ENCODE measurements at regions not wholly inside any gene's neighbourhood (a gene's known extent, or its start where the extent isn't known, plus 50 kb on each side); places are given as distances from the start of the nearest gene placed in this dataset.

- Histone ChIP-seq H3K4me2 (no peak overlapping the region), H3K9ac (no peak overlapping the region), H3K4me3 (no peak overlapping the region)
Measured at GRCh38 chr3:18295171-18295920, 129.8 kb downstream of the SATB1 start.

GRCh38 chr3:18290157-18290556 is 135.0 kb downstream of the SATB1 start:
- Histone ChIP-seq H3K4me3 (no peak overlapping the region), H4K20me1 (no peaks in the 10 kb centered on the region), H3K4me1 (no peaks in the 10 kb centered on the region), H3K9me3 (peaks cover 5% of the 10 kb centered on the region), H3K27me3 (no peaks in the 10 kb centered on the region), H3K4me2 (no peak overlapping the region), H3K27ac (no peak overlapping the region), H3K36me3 (no peaks in the 10 kb centered on the region), H3K9ac (no peak overlapping the region)
- no peak for TF ChIP-seq Cebpa-rat (IDR thresholded peaks at IDR 0.05)

More at GRCh38 chr3:18295171-18295920, 129.8 kb downstream of the SATB1 start:
- Histone ChIP-seq H3K27ac (peak overlapping the region; percentile 18; the same call in 1 of the 2 replicates), H3K4me1 (no peaks in the 10 kb centered on the region), H3K9me3 (peaks cover 32% of the 10 kb centered on the region), H4K20me1 (no peaks in the 10 kb centered on the region), H3K27me3 (no peaks in the 10 kb centered on the region), H3K36me3 (0 out of 2 replicates have a peak, but pooled peaks cover 6% of the 10 kb centered on the region)
- no peak for TF ChIP-seq Cebpa-rat (IDR thresholded peaks at IDR 0.05)

- H3K4me3 ChIP-seq = no peak overlapping the region
- no peaks in the 10 kb centered on the region for H4K20me1 ChIP-seq
- TF ChIP-seq Cebpa-rat (IDR thresholded peaks at IDR 0.05) = no peak
- no peaks in the 10 kb centered on the region for H3K27me3 ChIP-seq
- H3K4me2 ChIP-seq = no peak overlapping the region
- no peaks in the 10 kb centered on the region for H3K36me3 ChIP-seq
- H3K27ac ChIP-seq = no peak overlapping the region
- H3K4me1 ChIP-seq = no peaks in the 10 kb centered on the region
- no peak overlapping the region for H3K9ac ChIP-seq
- H3K9me3 ChIP-seq = no peaks in the 10 kb centered on the region
Measured at GRCh38 chr3:18288243-18288642, 136.9 kb downstream of the SATB1 start.

- Histone ChIP-seq H3K4me1 (no peaks in the 10 kb centered on the region), H3K9ac (no peak overlapping the region), H3K9me3 (no peaks in the 10 kb centered on the region), H3K27ac (no peak overlapping the region), H3K4me2 (no peak overlapping the region), H3K27me3 (no peaks in the 10 kb centered on the region), H3K36me3 (no peaks in the 10 kb centered on the region), H4K20me1 (no peaks in the 10 kb centered on the region), H3K4me3 (no peak overlapping the region)
- TF ChIP-seq Cebpa-rat (IDR thresholded peaks at IDR 0.05) = no peak
Measured at GRCh38 chr3:18284716-18285115, 140.4 kb downstream of the SATB1 start.

GRCh38 chr3:18283680-18284079 is 141.5 kb downstream of the SATB1 start:
- no peaks in the 10 kb centered on the region for H4K20me1 ChIP-seq
- H3K4me1 ChIP-seq = no peaks in the 10 kb centered on the region
- no peak for TF ChIP-seq Cebpa-rat (IDR thresholded peaks at IDR 0.05)
- H3K36me3 ChIP-seq = no peaks in the 10 kb centered on the region
- no peak overlapping the region for H3K4me3 ChIP-seq
- H3K4me2 ChIP-seq = no peak overlapping the region
- no peaks in the 10 kb centered on the region for H3K27me3 ChIP-seq
- H3K9me3 ChIP-seq = no peaks in the 10 kb centered on the region
- H3K27ac ChIP-seq = no peak overlapping the region
- no peak overlapping the region for H3K9ac ChIP-seq

- no peaks in the 10 kb centered on the region for H3K9me3 ChIP-seq
- H3K4me2 ChIP-seq = no peak overlapping the region
- no peaks in the 10 kb centered on the region for H3K27me3 ChIP-seq
- H3K4me3 ChIP-seq = no peak overlapping the region
- no peak overlapping the region for H3K9ac ChIP-seq
- H3K27ac ChIP-seq = no peak overlapping the region
- no peak for TF ChIP-seq Cebpa-rat (IDR thresholded peaks at IDR 0.05)
- H3K36me3 ChIP-seq = no peaks in the 10 kb centered on the region
- no peaks in the 10 kb centered on the region for H3K4me1 ChIP-seq
- no peaks in the 10 kb centered on the region for H4K20me1 ChIP-seq
Measured at GRCh38 chr3:18282507-18282906, 142.6 kb downstream of the SATB1 start.

- no peak; the same call in 1 of the 2 replicates for TF ChIP-seq Cebpa-rat (IDR thresholded peaks at IDR 0.05)
- H3K9me3 ChIP-seq = no peaks in the 10 kb centered on the region
- no peaks in the 10 kb centered on the region for H3K4me1 ChIP-seq
- no peak overlapping the region for H3K9ac ChIP-seq
- H3K36me3 ChIP-seq = no peaks in the 10 kb centered on the region
- no peaks in the 10 kb centered on the region for H3K27me3 ChIP-seq
- no peak overlapping the region for H3K4me3 ChIP-seq
- no peaks in the 10 kb centered on the region for H4K20me1 ChIP-seq
- no peak overlapping the region for H3K4me2 ChIP-seq
- no peak overlapping the region for H3K27ac ChIP-seq
Measured at GRCh38 chr3:18279226-18279737, 145.9 kb downstream of the SATB1 start.

GRCh38 chr3:18264853-18265252 is 160.3 kb downstream of the SATB1 start:
- Histone ChIP-seq H3K4me2 (no peak overlapping the region), H3K9me3 (peaks cover 11% of the 10 kb centered on the region; the same call in 1 of the 2 replicates), H3K9ac (no peak overlapping the region), H3K36me3 (no peaks in the 10 kb centered on the region), H3K27me3 (no peaks in the 10 kb centered on the region), H3K4me3 (no peak overlapping the region), H3K4me1 (no peaks in the 10 kb centered on the region), H4K20me1 (no peaks in the 10 kb centered on the region), H3K27ac (no peak overlapping the region)
- no peak for TF ChIP-seq Cebpa-rat (IDR thresholded peaks at IDR 0.05)

GRCh38 chr3:18264361-18264760 is 160.8 kb downstream of the SATB1 start:
- H3K27ac ChIP-seq = no peak overlapping the region
- no peak for TF ChIP-seq Cebpa-rat (IDR thresholded peaks at IDR 0.05)
- H4K20me1 ChIP-seq = no peaks in the 10 kb centered on the region
- H3K4me3 ChIP-seq = no peak overlapping the region
- H3K27me3 ChIP-seq = no peaks in the 10 kb centered on the region
- peaks cover 11% of the 10 kb centered on the region; the same call in 1 of the 2 replicates for H3K9me3 ChIP-seq
- H3K9ac ChIP-seq = no peak overlapping the region
- no peak overlapping the region for H3K4me2 ChIP-seq
- no peaks in the 10 kb centered on the region for H3K36me3 ChIP-seq
- H3K4me1 ChIP-seq = no peaks in the 10 kb centered on the region

- peaks cover 15% of the 10 kb centered on the region; the same call in 1 of the 2 replicates for H3K9me3 ChIP-seq
- H3K4me1 ChIP-seq = no peaks in the 10 kb centered on the region
- H3K9ac ChIP-seq = no peak overlapping the region
- no peak overlapping the region for H3K27ac ChIP-seq
- H3K36me3 ChIP-seq = no peaks in the 10 kb centered on the region
- no peak overlapping the region for H3K4me3 ChIP-seq
- no peak overlapping the region for H3K4me2 ChIP-seq
- H4K20me1 ChIP-seq = no peaks in the 10 kb centered on the region
- no peaks in the 10 kb centered on the region for H3K27me3 ChIP-seq
- TF ChIP-seq Cebpa-rat (IDR thresholded peaks at IDR 0.05) = no peak
Measured at GRCh38 chr3:18258492-18258891, 166.6 kb downstream of the SATB1 start.
